ENCODE measurements at regions not wholly inside any gene's neighbourhood (a gene's known extent, or its start where the extent isn't known, plus 50 kb on each side); places are given as distances from the start of the nearest gene placed in this dataset.

GRCh38 chr18:34292594-34292993 lies 67.9 kb upstream of the NOL4 start:
- no peak for DNase-seq (ENCODE audit: low spot score)
- no peaks in the 10 kb centered on the region for H3K4me1 ChIP-seq (ENCODE audit: insufficient read depth, low read length, poor library complexity, severe bottlenecking)
- POLR2A ChIA-PET = no interaction called here
- H3K9me2 ChIP-seq (ENCODE audit: insufficient read depth, low read length) = no peaks in the 10 kb centered on the region
- no peaks in the 10 kb centered on the region for H4K20me1 ChIP-seq (ENCODE audit: insufficient read depth, low read length)
- H3K36me3 ChIP-seq (ENCODE audit: insufficient read depth, low read length) = no peaks in the 10 kb centered on the region
- TF ChIP-seq, protein P1, sequence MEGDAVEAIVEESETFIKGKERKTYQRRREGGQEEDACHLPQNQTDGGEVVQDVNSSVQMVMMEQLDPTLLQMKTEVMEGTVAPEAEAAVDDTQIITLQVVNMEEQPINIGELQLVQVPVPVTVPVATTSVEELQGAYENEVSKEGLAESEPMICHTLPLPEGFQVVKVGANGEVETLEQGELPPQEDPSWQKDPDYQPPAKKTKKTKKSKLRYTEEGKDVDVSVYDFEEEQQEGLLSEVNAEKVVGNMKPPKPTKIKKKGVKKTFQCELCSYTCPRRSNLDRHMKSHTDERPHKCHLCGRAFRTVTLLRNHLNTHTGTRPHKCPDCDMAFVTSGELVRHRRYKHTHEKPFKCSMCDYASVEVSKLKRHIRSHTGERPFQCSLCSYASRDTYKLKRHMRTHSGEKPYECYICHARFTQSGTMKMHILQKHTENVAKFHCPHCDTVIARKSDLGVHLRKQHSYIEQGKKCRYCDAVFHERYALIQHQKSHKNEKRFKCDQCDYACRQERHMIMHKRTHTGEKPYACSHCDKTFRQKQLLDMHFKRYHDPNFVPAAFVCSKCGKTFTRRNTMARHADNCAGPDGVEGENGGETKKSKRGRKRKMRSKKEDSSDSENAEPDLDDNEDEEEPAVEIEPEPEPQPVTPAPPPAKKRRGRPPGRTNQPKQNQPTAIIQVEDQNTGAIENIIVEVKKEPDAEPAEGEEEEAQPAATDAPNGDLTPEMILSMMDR (conservative IDR thresholded peaks at IDR 0.05; ENCODE audit: low read length) = no peak
- no peak for TF ChIP-seq EZH2phosphoT487 (IDR thresholded peaks at IDR 0.05; ENCODE audit: borderline replicate concordance, low read depth, low read length)
- no peak overlapping the region for H2AFZ ChIP-seq (ENCODE audit: low read length)
- CTCF ChIA-PET (ENCODE audit: unreplicated experiment) = no interaction called here
- no peaks in the 10 kb centered on the region for H3K9me3 ChIP-seq (ENCODE audit: low read length)
- H3K27ac ChIP-seq (ENCODE audit: low read depth, low read length, poor library complexity, severe bottlenecking) = no peak overlapping the region
- H3K4me3 ChIP-seq (ENCODE audit: low read depth, low read length, poor library complexity, severe bottlenecking) = no peak overlapping the region
- no TSS peak for BruUV-seq (replicated peaks)
- intact Hi-C loops (cut with micrococcal nuclease; ENCODE audit: unreplicated experiment) = no loop called here
- no peak overlapping the region for H3K4me2 ChIP-seq (ENCODE audit: low read length)
- no peaks in the 10 kb centered on the region for H3K79me2 ChIP-seq (ENCODE audit: insufficient read depth, low read depth, low read length)

- no peaks in the 10 kb centered on the region for H4K20me1 ChIP-seq (ENCODE audit: insufficient read depth, low read length)
- intact Hi-C loops (cut with micrococcal nuclease; ENCODE audit: unreplicated experiment) = no loop called here
- ChIA-PET POLR2A (no interaction called here), CTCF (ENCODE audit: unreplicated experiment) (no interaction called here)
- no peak overlapping the region for H3K27ac ChIP-seq (ENCODE audit: low read depth, low read length, poor library complexity, severe bottlenecking)
- H3K4me2 ChIP-seq (ENCODE audit: low read length) = no peak overlapping the region
- H3K36me3 ChIP-seq (ENCODE audit: insufficient read depth, low read length) = no peaks in the 10 kb centered on the region
- no peaks in the 10 kb centered on the region for H3K4me1 ChIP-seq (ENCODE audit: insufficient read depth, low read length, poor library complexity, severe bottlenecking)
- DNase-seq (ENCODE audit: low spot score) = no peak
- no peak for TF ChIP-seq EZH2phosphoT487 (IDR thresholded peaks at IDR 0.05; ENCODE audit: borderline replicate concordance, low read depth, low read length)
- TF ChIP-seq, protein P1 (conservative IDR thresholded peaks at IDR 0.05; ENCODE audit: low read length) = no peak
- BruUV-seq (replicated peaks) = no TSS peak
- H3K4me3 ChIP-seq (ENCODE audit: low read depth, low read length, poor library complexity, severe bottlenecking) = no peak overlapping the region
- no peaks in the 10 kb centered on the region for H3K79me2 ChIP-seq (ENCODE audit: insufficient read depth, low read depth, low read length)
- H3K9me3 ChIP-seq (ENCODE audit: low read length) = no peaks in the 10 kb centered on the region
- no peak overlapping the region for H2AFZ ChIP-seq (ENCODE audit: low read length)
- no peaks in the 10 kb centered on the region for H3K9me2 ChIP-seq (ENCODE audit: insufficient read depth, low read length)
Measured at GRCh38 chr18:34297287-34297686, 72.6 kb upstream of the NOL4 start.

GRCh38 chr18:34299828-34300227 lies 75.1 kb upstream of the NOL4 start:
- Histone ChIP-seq H3K4me1 (ENCODE audit: insufficient read depth, low read length, poor library complexity, severe bottlenecking) (no peaks in the 10 kb centered on the region), H3K4me3 (ENCODE audit: low read depth, low read length, poor library complexity, severe bottlenecking) (no peak overlapping the region), H3K79me2 (ENCODE audit: insufficient read depth, low read depth, low read length) (no peaks in the 10 kb centered on the region), H3K36me3 (ENCODE audit: insufficient read depth, low read length) (no peaks in the 10 kb centered on the region), H2AFZ (ENCODE audit: low read length) (no peak overlapping the region), H3K9me2 (ENCODE audit: insufficient read depth, low read length) (no peaks in the 10 kb centered on the region), H3K9me3 (ENCODE audit: low read length) (no peaks in the 10 kb centered on the region), H3K27ac (ENCODE audit: low read depth, low read length, poor library complexity, severe bottlenecking) (no peak overlapping the region), H3K4me2 (ENCODE audit: low read length) (no peak overlapping the region), H4K20me1 (ENCODE audit: insufficient read depth, low read length) (no peaks in the 10 kb centered on the region)
- no peak for DNase-seq (ENCODE audit: low spot score)
- TF ChIP-seq, protein P1 (conservative IDR thresholded peaks at IDR 0.05; ENCODE audit: low read length) = no peak
- TF ChIP-seq EZH2phosphoT487 (IDR thresholded peaks at IDR 0.05; ENCODE audit: borderline replicate concordance, low read depth, low read length) = no peak
- BruUV-seq (replicated peaks) = no TSS peak
- CTCF ChIA-PET (ENCODE audit: unreplicated experiment) = no interaction called here
- intact Hi-C loops (cut with micrococcal nuclease; ENCODE audit: unreplicated experiment) = no loop called here
- POLR2A ChIA-PET = no interaction called here
